Stimulated activated CD4-positive, alpha-beta T cell treated with anti-CD3 and anti-CD28 coated beads, TNF-alpha, amount 100 ng/mL, for 4 hours (primary cell): ENCODE measurements at regions not wholly inside any gene's neighbourhood (a gene's known extent, or its start where the extent isn't known, plus 50 kb on each side); places are given as distances from the start of the nearest gene placed in this dataset.

Experiments used
- DNase-seq, 3 experiments: peaks; one replicate each; pipeline ENCODE4 v3.0.0-alpha.2; 2020; ENCODE audit warnings: low read depth in 3 of 3

DNA sequence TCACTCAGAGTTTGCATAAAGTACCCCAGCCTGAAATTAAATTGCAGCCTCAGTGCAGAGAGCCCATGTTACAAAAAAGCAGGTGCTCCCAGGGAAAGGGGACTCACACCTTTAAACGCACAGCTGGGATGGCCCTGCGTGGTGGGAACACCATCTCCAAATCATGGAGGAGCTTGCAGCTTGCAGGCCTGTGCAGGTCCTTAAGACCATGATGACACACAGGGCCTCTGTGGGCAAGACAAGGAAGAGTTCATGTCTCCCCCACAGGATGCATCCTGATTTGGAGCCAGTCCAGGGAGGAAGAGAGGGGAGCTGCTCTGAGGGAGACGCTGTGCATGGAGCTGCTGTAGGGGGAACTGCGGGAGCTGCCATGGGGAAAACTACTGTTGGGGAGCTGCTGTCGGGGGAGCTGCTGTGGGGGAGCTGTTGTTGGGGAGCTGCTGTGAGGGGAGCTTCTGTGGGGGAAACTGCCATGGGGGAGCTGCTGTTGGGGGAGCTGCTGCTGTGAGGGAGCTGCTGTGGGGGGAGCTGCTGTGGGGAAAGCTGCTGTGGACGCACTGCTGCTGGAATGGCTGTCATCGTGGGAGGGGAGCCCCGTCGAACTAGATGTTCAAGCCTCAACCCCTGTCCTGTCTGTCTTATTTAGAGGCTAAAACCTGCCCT lies 113.9 kb downstream of the MATN1 start:
- DNase-seq = no peak

DNA sequence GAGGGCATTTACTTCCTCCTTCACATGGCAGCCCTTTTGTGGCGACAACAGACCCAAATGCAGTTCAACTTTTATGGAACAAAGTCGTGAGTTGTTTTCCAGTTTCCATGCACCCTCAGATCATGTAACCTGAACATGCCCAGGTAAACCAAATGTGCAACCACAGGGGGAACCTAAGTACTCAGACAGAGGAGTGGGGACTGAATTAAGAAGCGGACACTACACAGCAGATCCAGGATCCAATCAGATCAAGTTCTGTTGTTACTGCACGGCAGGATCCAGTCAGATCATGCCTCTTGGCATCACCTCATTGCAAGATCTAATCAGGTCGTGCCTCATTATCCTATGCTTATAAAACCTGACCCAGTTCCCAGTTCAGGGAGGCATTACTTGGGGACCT lies 115.7 kb downstream of the MATN1 start:
- DNase-seq = no peak

DNA sequence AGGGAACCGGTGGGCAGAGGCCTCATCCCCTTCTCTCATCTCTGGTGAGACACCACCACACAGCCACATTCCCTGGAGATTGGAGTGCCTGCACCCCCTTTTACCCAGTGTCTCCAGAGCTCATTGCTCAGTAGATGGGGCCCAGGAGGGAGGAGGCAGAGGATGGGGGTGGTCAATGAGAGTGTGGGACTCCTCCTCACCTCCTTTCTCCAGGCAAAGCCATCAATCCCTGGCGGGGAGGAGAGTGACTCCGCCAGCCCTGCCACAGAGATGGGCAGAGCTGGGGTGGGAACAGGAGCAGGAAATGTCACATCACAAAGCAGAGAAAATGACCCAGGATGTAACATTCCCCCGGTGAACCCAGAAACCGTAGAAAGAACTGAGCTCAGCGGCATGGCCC lies 117.2 kb downstream of the MATN1 start:
- DNase-seq = no peak

DNA sequence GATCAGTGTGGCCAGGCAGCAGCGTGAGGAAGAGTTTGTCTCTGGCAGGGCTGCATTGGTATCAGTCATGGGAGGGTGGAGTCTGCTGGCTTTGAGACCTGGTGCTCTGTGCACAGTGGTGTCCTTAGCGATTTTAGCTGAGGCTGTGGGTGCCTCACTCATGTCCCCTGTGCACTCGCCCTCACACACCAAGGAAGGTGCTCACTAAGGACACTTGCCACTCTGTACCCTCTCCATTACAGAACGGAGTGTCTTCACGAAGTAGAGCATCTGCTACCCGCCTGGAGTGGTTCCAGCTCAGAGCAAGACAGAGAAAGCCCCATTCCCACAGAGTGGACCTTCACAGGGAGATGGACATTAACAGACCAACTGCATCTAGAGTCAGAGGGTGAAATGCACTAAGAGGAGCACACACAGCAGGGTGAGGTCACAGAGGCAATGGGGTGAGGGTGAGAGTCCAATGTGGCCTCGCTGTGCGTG lies 117.9 kb downstream of the MATN1 start:
- no peak for DNase-seq

DNA sequence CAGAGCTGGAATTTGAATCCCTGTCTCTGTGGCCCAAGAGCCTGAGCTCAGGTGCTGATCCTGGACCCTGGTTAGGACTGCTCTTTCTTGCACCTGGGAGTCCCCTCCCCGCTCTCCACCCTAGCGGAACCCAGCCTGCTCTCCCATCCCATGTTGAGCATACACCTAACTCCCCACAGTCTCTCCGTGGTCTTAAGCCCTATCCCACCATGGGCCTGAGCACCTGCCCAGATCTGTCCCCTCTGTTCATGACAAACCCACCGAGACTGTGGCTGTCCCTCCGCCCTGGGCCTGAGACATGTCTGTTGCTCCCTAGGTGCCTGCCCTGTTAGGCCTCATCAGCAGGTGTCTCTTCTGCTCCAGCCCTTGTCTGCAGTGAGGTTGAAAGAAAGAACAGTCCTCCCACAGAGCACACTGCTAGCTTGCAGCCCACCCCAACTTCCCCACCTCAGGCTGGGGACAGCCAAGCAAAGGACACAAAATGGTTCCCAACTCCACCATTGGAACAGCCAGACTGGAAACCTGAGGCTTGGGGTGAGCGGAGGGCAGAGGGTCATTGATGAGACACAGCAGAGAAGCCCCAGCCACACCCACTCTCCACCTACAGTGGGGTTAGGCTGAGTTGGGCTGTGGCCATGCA lies 118.5 kb downstream of the MATN1 start:
- no peak for DNase-seq

DNA sequence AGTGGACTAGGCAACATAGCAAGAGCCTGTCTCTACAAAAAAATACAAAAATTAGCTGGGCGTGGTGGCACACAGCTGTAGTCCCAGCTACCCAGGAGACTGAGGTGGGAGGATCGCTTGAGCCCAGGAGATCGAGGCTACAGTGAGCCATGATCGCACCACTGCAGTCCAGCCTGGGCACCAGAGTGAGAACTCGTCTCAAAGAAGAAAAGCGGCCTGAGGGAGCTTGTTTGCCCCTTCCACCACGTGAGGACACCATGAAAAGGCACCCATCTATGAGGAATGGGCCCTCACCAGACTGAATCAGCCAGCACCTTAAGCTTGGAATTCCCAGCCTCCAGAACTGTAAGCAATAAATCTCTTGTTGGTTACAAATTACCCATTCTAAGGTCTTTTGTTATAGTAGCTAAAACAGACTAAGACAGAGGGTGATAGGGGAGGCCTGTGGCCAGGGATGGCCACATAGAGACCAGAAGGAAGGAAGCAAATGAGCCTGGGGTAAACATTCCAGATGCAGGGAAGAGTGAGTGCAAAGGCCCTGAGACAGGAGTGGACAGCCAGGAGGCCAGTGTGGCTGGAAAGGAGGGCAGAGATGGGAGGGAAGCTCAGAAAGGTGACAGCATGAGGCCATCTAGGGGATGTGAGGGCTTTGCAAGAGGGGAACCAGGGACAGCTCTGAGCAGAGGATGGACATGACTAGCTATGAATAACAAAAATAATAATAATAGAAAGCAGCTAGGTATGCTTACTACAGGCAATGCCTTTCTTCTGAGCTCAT lies 120.1 kb downstream of the MATN1 start:
- no peak for DNase-seq

DNA sequence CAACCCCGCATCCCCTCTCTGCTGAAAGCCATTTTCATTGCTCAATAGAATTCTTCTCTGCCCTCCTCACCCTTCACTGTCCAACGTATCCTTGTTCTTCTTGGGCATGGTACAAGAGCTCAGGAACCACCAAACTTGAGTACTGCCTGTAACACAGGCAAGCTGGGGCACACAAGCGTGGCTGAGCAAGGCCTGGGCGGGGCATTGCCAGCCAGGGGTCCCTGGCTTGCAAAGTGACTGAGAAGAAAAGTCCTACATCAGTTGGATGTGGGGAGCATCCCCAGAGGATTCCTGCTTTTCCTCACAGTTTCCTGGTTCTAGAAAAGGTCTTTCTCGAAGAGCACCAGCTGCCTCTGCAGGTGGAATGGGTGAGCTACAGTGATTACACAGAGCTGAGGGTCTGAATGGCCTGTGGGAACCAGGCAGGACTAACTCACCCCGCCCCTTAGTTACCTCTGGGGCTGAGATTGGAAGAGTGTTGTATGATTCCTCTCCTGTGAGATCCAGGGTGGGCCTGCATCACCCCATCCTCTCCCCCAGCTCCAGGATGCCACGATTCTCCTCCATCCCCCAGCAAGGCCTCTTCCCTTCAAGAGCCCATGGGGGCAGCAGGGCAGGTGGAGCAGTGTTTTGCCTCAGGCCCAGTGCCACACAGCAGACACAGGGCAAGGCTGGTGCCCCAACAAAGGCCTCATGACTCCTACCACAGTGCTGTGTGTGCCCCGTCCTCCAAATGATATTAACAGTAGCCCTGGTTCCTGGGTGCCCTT lies 121.9 kb downstream of the MATN1 start:
- no peak for DNase-seq

DNA sequence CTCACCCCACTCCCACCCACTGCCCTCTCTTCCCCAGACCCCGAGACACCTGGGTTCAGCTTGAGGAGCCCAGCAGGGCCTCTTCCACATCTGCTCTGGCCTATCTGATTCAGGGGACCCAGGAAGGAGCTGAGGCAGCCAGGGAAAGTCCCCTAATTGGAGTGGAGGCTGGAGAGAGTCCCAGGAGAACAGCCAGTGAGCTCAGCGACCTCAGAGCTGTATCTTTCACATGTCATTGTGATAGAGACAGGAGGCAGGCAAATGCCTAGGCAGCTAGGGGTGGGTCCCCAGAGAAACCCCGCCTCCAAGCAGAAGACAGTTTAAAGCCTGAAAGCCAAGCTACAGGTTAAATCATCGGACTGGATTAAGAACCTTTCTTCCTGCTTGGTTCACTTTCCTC lies 122.7 kb downstream of the MATN1 start:
- no peak for DNase-seq

DNA sequence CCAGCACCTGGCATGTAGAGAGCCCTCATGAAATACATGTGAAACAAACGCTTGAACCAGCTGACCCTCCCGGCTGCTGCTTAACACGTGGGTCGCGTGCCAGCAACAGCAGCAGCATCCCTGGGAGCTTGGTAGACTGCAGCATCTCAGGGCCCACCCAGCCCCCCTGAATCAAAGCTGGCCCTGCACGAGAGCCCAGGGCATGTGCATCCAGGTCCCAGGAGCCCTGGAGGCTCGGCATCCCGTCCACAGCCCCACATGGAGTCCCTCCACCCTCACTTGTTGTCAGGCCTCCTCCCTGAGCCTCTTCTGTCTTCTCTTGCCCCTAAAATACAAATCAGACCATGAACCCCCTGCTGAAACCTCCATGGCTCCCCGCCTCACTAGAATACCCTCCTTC lies 123.1 kb downstream of the MATN1 start:
- no peak for DNase-seq

DNA sequence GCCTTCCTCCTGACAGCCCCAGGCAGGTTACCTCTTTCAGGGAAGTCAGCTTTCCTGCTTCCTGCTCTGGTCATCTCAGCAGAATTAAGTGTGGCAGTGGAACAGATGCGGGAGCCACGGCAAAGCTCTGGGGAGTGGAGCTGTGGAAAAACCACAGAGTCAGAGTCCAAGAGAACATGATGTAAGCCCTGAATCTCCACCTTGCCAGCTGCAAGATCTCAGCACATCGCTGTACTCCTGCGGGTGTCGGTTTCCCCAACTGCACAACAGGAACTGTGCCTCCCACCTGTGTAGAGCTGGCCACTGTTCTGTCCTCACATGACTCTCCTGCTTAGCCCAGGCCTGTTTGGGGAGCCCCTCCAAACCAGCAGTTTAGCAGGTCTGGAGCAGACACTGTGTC lies 123.7 kb downstream of the MATN1 start:
- DNase-seq = no peak

DNA sequence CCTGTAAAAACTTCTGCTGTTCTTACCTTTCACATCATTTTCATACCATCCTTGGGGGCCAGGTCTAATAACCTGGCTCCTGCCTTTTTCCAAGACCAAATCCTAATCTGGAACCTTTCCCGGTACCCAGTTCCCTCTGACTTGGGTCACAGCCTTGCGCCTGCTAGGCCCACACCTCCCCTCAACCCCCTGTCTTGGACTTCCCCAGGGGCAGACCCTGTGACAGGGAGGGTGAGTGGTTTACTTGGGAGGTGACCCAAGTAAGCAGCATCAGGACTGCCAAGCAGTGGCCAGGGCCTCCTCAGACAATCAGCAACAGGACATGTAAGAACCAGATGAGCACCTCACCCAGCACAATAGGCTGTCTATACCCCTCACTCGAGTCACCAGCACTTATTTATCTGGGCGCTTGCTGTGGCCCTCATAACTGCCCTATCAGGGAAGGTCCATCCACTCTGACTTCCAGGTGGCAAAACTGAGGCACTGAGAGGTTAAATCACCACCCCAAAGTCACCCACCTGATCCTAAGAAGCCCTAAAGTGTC lies 124.7 kb downstream of the MATN1 start:
- no peak for DNase-seq

DNA sequence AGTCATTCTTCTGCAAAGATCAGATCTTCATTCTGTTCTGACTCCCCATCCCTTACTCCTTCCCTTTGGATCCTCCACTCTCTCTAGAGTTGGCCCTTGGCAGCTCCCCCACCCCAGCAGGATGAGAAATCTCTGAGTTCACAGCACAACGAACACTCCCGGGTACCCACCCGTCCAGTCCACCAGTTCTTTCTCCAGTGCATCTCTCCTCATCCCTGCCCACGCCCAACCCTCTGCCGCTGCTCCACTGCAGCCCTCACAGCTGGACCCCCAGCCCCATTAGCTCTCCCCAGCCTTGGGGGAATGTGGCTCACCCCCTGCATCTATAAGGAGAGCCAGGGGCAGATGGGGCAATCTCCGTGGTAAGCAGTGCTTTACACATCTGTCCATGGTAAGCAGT lies 125.7 kb downstream of the MATN1 start:
- DNase-seq = no peak

DNA sequence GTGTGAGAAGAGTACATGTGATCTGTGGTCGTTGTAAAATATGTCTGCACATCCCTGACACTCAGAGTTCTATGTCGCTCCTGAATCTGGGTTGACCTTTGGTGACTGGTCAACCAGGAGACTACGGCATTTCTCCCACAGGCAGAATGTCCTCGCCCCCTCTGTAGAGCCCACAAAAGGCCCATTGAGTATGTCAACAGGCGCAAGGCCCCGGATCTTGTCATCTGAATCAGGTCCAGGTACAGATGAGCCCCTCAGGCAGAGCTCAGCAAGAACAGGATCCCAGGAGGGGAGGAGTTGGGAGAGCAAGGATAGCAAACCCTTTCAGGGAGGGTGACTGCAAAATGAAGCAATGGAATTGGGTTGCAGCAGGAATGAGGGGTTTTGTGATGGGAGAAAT lies 126.5 kb downstream of the MATN1 start:
- no peak for DNase-seq

DNA sequence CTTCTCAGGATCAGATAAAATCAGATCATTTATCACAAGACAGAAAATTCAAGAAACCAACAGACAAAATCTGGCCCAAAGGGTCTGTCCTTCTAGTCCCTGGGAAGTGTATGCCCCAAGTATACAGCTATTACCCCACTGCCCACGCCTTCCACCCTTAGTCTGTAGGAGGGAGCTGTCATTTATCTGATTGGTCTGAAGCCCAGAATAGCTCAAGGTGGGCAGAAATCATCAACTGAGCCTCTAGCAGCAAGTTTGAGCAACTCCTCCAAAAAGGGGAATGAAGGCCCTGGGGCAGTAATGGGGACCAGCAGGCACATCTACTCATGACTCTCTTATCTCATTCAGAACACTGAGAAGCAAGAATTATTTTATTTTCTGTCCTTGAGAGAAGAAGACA lies 126.9 kb downstream of the MATN1 start:
- DNase-seq = no peak

DNA sequence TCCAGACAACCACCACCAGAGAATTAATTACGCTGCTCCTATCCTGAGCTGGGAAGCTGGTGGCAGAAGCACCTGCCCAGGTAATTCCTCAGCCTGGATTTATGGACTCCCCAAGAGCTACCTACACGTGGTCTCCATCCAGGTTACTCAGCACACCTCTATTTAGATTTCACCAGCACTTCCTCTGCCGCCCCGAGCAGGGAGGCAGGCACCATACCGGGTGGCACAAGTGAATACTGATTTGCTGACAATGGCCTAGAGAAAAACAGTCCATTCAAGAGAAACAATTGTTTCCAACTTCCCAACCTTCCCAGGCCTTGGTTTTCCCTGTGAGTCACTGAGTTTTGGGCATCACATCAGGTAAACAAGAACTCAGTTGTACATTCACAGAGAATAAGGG lies 134.3 kb downstream of the MATN1 start:
- no peak for DNase-seq

DNA sequence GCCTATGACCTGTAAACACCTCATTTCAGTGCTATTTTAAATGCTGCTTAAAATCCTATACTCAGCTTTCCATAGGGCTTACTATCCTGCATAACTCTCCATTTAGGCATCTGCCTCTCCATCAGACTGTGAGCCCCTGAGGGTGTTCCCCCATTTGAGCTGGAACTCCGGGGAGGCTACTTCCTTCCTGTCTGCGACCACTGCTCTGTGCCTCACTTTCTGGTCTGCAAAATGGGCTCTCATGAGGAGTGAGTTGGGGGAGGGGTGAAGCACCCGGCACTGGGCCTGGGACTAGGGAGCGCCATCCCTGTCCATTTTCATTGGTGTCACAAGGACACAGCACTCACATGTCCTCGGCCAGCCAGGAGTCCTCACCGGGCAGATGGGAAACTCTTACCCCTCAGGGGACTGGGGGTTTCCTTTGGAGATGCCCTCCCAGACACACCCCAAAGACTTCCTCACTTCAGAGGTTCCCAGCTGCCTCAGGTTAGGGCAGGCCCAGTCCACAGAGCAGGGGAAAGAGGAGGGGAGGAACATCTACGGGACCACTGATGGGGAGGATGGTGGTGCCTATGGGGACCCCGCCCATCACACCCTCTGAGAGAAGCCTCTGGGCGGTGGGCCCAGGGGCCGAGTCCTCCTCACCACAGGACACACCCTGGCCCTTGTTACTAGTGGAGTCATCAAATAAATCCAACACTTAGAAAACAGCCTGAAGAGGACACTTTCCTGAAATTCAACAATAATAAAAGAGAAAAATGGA lies 134.9 kb downstream of the MATN1 start:
- no peak for DNase-seq

DNA sequence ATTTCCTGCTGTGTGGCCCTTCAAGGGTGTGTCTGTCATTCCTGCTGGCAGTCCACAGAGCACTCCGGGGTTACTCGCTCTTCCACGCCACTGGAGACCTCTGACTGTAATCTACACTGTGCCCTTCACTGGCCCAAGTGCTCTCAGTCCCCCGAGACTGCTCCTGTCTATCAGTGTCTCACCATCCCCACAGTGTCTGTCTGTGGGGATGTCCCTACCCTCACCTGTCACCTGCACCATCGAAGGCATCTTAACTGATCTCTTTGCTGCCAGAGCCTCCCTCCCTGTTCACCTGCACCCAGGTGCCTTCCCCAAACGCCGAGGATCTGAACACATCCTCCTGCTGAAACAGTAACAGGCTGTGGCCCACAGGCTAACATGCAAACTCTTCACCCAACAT lies 136.7 kb downstream of the MATN1 start:
- no peak for DNase-seq

DNA sequence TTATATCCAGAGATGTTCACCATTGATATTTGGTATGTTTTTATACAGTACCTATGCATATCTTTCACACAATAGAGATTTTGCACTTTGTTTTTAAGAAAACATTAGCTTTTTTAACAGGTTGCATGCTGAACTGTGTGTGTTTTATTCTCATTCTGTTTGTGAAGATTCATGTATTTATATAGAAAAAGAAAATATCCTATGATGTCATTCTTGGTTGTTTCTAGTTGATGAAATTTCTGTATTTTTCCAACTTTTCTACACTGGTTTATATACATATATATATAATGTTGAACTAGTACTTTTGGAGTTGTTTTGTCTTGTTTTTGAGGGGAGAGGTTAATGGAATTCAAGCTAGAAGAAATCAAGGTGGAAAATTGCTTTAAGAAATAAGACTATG lies 143.8 kb downstream of the MATN1 start:
- DNase-seq = no peak

DNA sequence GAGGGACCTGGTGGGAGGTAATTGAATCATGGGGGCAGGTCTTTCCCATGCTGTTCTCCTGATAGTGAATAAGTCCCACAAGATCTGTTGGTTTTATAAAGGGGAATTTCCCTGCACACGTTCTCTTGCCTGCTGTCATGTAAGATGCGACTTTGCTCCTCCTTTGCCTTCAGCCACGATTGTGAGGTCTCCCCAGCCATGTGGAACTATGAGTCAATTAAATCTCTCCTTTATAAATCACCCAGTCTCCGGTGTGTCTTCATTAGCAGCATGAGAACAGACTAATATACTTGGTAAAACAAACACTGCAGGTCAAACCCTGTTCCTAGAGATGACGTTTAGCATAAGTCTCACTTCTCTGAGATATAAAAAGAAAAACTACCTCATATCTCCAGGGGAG lies 148.3 kb downstream of the MATN1 start:
- no peak for DNase-seq

DNA sequence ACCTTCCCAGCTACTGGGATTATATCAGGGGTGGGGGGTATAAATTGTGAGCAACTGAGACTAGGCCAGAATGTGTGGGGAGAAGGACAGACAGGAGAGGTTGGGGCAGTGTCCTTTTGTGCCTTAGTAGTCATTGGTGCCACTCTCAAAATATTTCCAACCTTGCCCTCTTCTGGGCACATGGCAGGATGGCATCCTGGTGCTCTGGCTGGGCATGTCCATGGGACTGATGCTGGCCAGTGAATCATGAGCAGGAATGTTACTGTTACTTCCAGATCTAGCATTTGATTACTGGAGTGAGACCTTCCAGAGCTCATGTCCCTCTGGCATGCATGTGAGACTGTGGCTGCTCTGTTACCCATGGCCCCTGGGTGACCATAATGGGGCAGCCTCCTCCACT lies 151.2 kb downstream of the MATN1 start:
- DNase-seq = no peak

DNA sequence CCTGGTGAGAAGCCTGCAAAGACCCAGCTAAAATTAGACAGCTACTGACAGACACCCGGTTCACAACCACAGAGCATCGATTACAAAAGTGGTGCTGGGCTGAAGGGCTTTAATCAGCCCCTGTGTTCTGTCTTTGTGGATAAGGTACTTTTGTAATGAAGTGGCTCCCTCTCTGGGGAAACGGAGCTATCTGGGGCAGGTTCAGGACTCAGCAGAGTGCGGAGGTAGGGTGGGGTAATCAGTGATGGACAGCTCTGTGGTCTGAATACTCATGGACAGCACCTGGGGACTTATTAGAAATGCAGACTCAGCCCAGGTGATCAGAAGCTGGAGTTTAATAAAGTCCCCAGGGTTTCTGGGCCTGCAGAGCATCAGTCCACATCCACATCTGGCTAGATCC lies 152.0 kb downstream of the MATN1 start:
- DNase-seq = no peak
